Testis (tissue), 2 donors: ENCODE measurements at regions not wholly inside any gene's neighbourhood (a gene's known extent, or its start where the extent isn't known, plus 50 kb on each side); places are given as distances from the start of the nearest gene placed in this dataset.

ENCODE experiments used
- DNase-seq: peaks from one replicate; pipeline ENCODE4 v3.0.0-alpha.2; 2019
- H3K27ac ChIP-seq, 2 donors: fragments of 200-600 bp; sonication (generic); one replicate each; pipeline ENCODE4 v1.5.1; 2019
- H3K27me3 ChIP-seq: fragments of 200-600 bp; sonication (generic); one replicate; pipeline ENCODE4 v1.5.1; 2019
- H3K36me3 ChIP-seq: fragments of 200-600 bp; sonication (generic); one replicate; pipeline ENCODE4 v1.5.1; 2017; ENCODE audit warnings: low read depth; ENCODE audit errors: missing control alignments
- H3K4me1 ChIP-seq: fragments of 200-600 bp; sonication (generic); one replicate; pipeline ENCODE4 v1.5.1; 2019
- H3K4me3 ChIP-seq, 2 donors: fragments of 200-600 bp; sonication (generic); one replicate each; pipeline ENCODE4 v1.5.1; 2017 to 2019
- H3K9me3 ChIP-seq: fragments of 200-600 bp; sonication (generic); one replicate; pipeline ENCODE4 v1.5.1; 2017
- POLR2A ChIP-seq: fragments of 450-650 bp; IDR thresholded peaks from one replicate; pipeline ENCODE4 v1.6.1; 2017; ENCODE audit warnings: antibody characterized with exemption, mild to moderate bottlenecking, moderate library complexity
- WGBS, 2 donors: methylation state at CpG; one replicate each; pipeline ENCODE4 v1.1.5; 2018; 5-methylcytosine and 5-hydroxymethylcytosine counted together
- intact Hi-C: fragments of 100-400 bp; cut with DNase I; formaldehyde crosslinking; loops from one replicate; pipeline ENCODE4 v1.15.1; 2023; ENCODE audit warnings: low total_unique reads
- TF ChIP-seq, protein P1 (sequence below), 3 experiments: fragments of 450-650 bp in 2 of 3; fragments of 200-600 bp in 1 of 3; sonication (generic) in 1 of 3; IDR thresholded peaks; one replicate each; pipeline ENCODE4 v1.5.1; 2016 to 2019; ENCODE audit warnings: antibody characterized with exemption in 3 of 3, mild to moderate bottlenecking in 2 of 3, moderate library complexity in 1 of 3

DNA sequence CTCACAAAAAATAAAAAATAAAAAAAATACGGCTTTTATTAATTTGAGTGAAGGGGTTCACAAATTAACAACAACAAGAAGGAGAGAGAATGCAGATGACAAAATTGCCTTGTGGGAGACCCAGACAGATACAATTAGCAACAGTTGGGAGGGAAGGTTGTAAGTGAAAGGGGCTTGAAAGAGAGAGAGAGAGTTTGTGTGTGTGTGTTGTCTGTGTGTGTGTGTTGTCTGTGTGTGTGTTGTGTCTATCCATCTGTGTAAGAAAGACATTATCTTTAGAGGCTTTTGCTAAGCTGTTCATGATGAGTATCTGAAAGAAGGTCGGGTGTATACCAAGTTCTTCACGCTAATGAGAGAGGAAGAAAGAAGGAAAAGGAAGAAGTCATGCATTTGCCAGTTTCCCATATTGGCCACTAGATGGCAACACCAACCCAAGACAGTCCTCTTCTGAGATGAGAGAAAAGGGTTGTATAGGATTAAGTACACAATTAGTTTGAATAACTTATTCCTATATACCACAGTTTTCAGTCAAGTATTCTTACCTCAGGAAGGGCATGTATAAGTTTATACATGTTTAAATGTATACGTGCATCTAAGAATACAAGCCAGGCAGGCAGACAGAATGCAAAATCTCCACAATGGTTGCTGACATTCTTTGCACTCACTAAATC lies 63.7 kb upstream of the CD2AP start:
- intact Hi-C loops = loop anchor here (10.0 kb wide), 1 partner anchor 371 kb away; the partner anchor contains the start of gene OPN5
- H3K36me3 ChIP-seq = no peaks in the 10 kb centered on the region
- peak overlapping the region in 1 of 2 donors; percentile 66 for H3K27ac ChIP-seq
- H3K4me3 ChIP-seq = peak overlapping the region; percentile 7 to 36
- 11 to 15% methylated on average over 4 of the region's 4 CpGs for WGBS, 2 donors
- H3K27me3 ChIP-seq = no peaks in the 10 kb centered on the region
- no peaks in the 10 kb centered on the region for H3K4me1 ChIP-seq
- DNase-seq = peak; percentile 51
- H3K9me3 ChIP-seq = no peaks in the 10 kb centered on the region
- no peak for TF ChIP-seq POLR2A
- TF ChIP-seq, protein P1, sequence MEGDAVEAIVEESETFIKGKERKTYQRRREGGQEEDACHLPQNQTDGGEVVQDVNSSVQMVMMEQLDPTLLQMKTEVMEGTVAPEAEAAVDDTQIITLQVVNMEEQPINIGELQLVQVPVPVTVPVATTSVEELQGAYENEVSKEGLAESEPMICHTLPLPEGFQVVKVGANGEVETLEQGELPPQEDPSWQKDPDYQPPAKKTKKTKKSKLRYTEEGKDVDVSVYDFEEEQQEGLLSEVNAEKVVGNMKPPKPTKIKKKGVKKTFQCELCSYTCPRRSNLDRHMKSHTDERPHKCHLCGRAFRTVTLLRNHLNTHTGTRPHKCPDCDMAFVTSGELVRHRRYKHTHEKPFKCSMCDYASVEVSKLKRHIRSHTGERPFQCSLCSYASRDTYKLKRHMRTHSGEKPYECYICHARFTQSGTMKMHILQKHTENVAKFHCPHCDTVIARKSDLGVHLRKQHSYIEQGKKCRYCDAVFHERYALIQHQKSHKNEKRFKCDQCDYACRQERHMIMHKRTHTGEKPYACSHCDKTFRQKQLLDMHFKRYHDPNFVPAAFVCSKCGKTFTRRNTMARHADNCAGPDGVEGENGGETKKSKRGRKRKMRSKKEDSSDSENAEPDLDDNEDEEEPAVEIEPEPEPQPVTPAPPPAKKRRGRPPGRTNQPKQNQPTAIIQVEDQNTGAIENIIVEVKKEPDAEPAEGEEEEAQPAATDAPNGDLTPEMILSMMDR (IDR thresholded peaks at IDR 0.05) = peak; percentile 69 to 91 (median 87)

DNA sequence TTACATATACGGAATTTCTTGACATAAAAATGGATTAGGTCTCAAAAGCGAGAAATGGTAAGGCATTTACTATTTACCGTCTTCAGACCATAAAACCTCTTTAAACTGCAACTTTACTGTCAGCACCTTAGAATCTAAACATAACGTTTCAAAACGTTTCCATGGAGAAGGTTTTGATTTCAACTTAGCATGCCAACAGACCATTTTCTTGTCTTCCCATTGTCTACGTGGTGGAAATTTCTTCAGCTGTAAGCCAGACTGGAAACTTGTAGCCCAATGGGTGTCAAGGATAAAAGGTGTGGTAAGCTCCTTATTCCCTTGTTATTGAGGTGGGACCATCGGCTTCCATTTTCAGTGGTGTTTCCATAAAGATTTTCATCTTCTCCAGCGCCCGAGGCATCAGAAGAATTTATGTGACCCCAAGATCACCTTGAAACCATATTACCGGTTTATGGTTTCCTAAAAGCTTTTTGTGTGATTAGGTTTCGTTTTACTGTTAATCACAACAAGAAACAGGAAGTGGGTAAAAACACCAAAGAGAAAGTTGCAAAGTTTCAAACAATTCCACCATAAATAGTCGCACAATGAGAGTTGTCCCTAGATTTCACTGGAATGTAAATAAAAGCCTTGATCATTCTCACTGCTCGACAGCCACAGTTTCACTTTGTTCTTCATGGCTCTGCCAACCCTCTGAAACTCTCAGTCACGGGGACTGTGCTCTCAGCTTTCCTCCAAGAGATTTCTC lies 63.0 kb upstream of the CD2AP start:
- Histone ChIP-seq H3K27me3 (no peaks in the 10 kb centered on the region), H3K27ac (peak overlapping the region in 1 of 2 donors; percentile 66), H3K36me3 (no peaks in the 10 kb centered on the region), H3K9me3 (no peaks in the 10 kb centered on the region), H3K4me3 (peak overlapping the region; percentile 7 to 36), H3K4me1 (no peaks in the 10 kb centered on the region)
- no peak for DNase-seq
- intact Hi-C loops = loop anchor here (10.0 kb wide), 1 partner anchor 370 kb away; the partner anchor contains the start of gene OPN5
- 15 to 22% methylated on average over 14 of the region's 14 CpGs for WGBS, 2 donors
- TF ChIP-seq POLR2A = no peak
- TF ChIP-seq, protein P1 (IDR thresholded peaks at IDR 0.05) = no peak

DNA sequence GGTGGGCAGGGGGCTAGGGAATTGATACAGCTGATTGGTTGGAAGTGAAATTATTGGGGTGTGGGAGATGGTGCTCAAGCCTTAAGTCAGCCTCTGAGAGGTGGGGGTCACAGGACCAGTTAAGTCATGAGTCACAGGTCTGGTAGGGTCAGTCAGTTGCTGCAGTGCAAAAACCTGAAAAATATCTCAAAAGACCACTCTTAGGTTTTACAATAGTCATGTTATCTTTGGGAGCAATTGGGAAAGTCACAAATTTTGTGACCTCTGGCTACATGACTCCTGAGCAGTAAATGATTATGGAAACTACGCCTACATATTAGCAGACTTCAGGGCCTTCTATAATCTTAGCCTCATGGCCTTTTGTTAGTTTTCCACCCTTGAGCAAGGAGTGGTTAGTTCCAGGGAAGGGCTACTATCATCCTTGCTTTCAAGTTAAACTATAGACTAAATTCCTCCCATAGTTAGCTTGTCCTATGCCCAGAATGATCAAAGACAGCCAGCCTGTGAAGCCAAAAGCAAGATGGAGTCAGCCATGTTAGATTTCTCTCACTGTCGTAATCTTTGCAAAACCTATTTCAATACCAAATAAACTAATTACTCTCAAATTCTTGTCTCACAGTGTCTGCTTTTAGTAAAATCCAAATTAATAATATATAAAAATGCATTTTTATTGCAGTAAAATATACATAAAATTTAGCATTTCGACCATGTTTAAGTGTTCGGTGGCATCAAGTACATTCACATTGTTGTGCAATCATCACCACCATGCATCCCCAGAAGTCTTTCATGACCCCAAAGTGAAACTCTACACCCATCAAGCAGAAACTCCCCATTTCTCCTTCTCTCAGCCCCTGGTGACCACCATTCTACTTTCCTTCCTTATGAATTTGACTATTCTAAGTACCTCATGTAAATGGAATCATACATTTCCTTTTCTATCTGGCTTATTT lies 60.9 kb upstream of the CD2AP start:
- intact Hi-C loops = loop anchor here (10.0 kb wide), 1 partner anchor 368 kb away; the partner anchor contains the start of gene OPN5
- WGBS, 2 donors = 95% methylated on average over 4 of the region's 4 CpGs

DNA sequence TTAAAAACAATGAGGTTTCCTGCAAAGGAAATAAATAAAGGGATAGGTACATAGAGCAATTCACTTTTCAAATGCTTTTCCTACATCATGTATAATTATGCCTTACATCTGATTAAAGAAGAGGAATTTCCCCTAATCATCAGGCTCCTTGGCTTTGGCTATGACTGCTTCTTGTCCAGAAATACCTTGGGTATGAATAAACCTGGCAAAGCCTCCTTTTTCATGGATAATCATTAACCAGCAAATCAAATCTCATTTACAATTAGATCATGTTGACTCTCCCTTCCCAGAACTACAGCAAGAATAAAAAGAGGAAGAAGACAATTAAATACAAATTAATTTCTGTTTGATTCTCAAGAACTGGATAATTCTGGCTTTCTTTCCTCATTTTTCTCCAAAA lies 58.0 kb upstream of the CD2AP start:
- H3K9me3 ChIP-seq = no peaks in the 10 kb centered on the region
- no peak overlapping the region for H3K4me3 ChIP-seq
- H3K27ac ChIP-seq = no peak overlapping the region
- TF ChIP-seq, protein P1 (IDR thresholded peaks at IDR 0.05) = no peak
- TF ChIP-seq POLR2A = no peak
- no peaks in the 10 kb centered on the region for H3K4me1 ChIP-seq
- DNase-seq = no peak
- no peaks in the 10 kb centered on the region for H3K36me3 ChIP-seq
- intact Hi-C loops = loop anchor here (10.0 kb wide), 1 partner anchor 365 kb away; the partner anchor contains the start of gene OPN5
- H3K27me3 ChIP-seq = no peaks in the 10 kb centered on the region

More for the DNA sequence above, 60.9 kb upstream of the CD2AP start:
- Histone ChIP-seq H3K36me3 (no peaks in the 10 kb centered on the region), H3K4me1 (no peaks in the 10 kb centered on the region), H3K9me3 (no peaks in the 10 kb centered on the region), H3K27me3 (no peaks in the 10 kb centered on the region), H3K4me3 (no peak overlapping the region), H3K27ac (no peak overlapping the region)
- DNase-seq = no peak
- no peak for TF ChIP-seq POLR2A
- TF ChIP-seq, protein P1 (IDR thresholded peaks at IDR 0.05) = no peak
